H1 (cell line): ENCODE measurements at regions not wholly inside any gene's neighbourhood (a gene's known extent, or its start where the extent isn't known, plus 50 kb on each side); places are given as distances from the start of the nearest gene placed in this dataset.

ENCODE experiments used
- CTCF ChIA-PET: fragments of 300-600 bp; sonication (Branson Sonifier 250); formaldehyde crosslinking; loops from one replicate; lab custom pipeline; 2021; ENCODE audit not compliant: partially characterized antibody; lab: Charles Lee
- POLR2A ChIA-PET: fragments of 300-600 bp; sonication (Branson Sonifier 250); formaldehyde crosslinking; loops from one replicate; lab custom pipeline; 2021; ENCODE audit warnings: inconsistent platforms; ENCODE audit not compliant: partially characterized antibody; lab: Charles Lee
- DNase-seq, 2 experiments: peaks; one replicate each; pipeline versions ENCODE4 v3.0.0 to v3.0.0-alpha.2; 2010 to 2022; ENCODE audit warnings: low spot score in 2 of 2, low read depth in 1 of 2, mixed read lengths in 1 of 2
- FAIRE-seq: peaks from 2 replicates; lab custom pipeline; 2011; peaks lifted over from hg19 to GRCh38; lab: Jason Lieb, UNC
- H2AFZ ChIP-seq: 2 replicates; pipeline ENCODE4 v1.8.1; 2012; ENCODE audit warnings: low read length, inconsistent platforms
- H2AK5ac ChIP-seq: 2 replicates; pipeline ENCODE4 v1.6.1; 2013; ENCODE audit warnings: low read depth, low read length
- H2BK120ac ChIP-seq: replicated peaks from 2 replicates; pipeline ENCODE3; 2013; ENCODE audit warnings: low read depth, low read length, inconsistent platforms
- H2BK12ac ChIP-seq: 2 replicates; pipeline ENCODE4 v1.6.1; 2013; ENCODE audit warnings: low read depth, low read length
- H2BK15ac ChIP-seq: 2 replicates; pipeline ENCODE4 v1.6.1; 2013; ENCODE audit warnings: low read length
- H2BK20ac ChIP-seq: 2 replicates; pipeline ENCODE4 v1.6.1; 2013; ENCODE audit warnings: low read length
- H2BK5ac ChIP-seq: 2 replicates; pipeline ENCODE4 v1.6.1; 2013; ENCODE audit warnings: low read depth, low read length
- H3K14ac ChIP-seq: 2 replicates; pipeline ENCODE4 v1.6.1; 2013; ENCODE audit warnings: inconsistent platforms; ENCODE audit not compliant: insufficient read length
- H3K18ac ChIP-seq: 2 replicates; pipeline ENCODE4 v1.6.1; 2013; ENCODE audit warnings: low read length; ENCODE audit errors: extremely low read depth
- H3K23ac ChIP-seq: 2 replicates; pipeline ENCODE4 v1.6.1; 2013; ENCODE audit warnings: inconsistent platforms; ENCODE audit not compliant: insufficient read length
- H3K23me2 ChIP-seq: 2 replicates; pipeline ENCODE4 v1.6.1; 2013; ENCODE audit warnings: low read depth, low read length
- H3K27ac ChIP-seq: 2 replicates; pipeline ENCODE4 v1.6.1; 2011; ENCODE audit warnings: low read depth, low read length, inconsistent platforms
- H3K27me3 ChIP-seq, 4 experiments: replicated peaks in 1 of 4; 1 replicate in 1 of 4; 2 replicates in 3 of 4; pipeline versions ENCODE4 v1.6.1 to v1.8.1; 2011 to 2013; ENCODE audit warnings: low read length in 3 of 4, mild to moderate bottlenecking in 3 of 4, inconsistent platforms in 2 of 4, mixed read lengths in 2 of 4, moderate library complexity in 1 of 4; ENCODE audit not compliant: control insufficient read depth in 3 of 4, insufficient read depth in 3 of 4; ENCODE audit errors: extremely low read depth in 1 of 4
- H3K36me3 ChIP-seq, 4 experiments: 2 replicates each; pipeline versions ENCODE4 v1.6.1 to v1.8.1; 2011 to 2013; ENCODE audit warnings: mild to moderate bottlenecking in 4 of 4, low read length in 3 of 4, moderate library complexity in 2 of 4, control low read depth in 1 of 4, inconsistent platforms in 1 of 4; ENCODE audit not compliant: insufficient read depth in 4 of 4, control insufficient read depth in 2 of 4
- H3K4ac ChIP-seq: replicated peaks from 2 replicates; pipeline ENCODE3; 2013; ENCODE audit warnings: low read length, low read depth, mixed read lengths, inconsistent platforms; ENCODE audit not compliant: insufficient read length
- H3K4me1 ChIP-seq, 4 experiments: replicated peaks in 1 of 4; 1 replicate in 1 of 4; 2 replicates in 3 of 4; pipeline versions ENCODE4 v1.6.1 to v1.8.1; 2011 to 2013; ENCODE audit warnings: low read length in 3 of 4, inconsistent platforms in 2 of 4, mixed read lengths in 1 of 4; ENCODE audit not compliant: insufficient read depth in 4 of 4, control insufficient read depth in 3 of 4
- H3K4me2 ChIP-seq, 2 experiments: 2 replicates each; pipeline versions ENCODE4 v1.6.1 to v1.8.1; 2011 to 2013; ENCODE audit warnings: low read depth in 2 of 2, low read length in 2 of 2, control low read depth in 1 of 2, inconsistent platforms in 1 of 2, mild to moderate bottlenecking in 1 of 2; ENCODE audit not compliant: insufficient read depth in 1 of 2
- H3K4me3 ChIP-seq, 4 experiments: fragments of 200-600, 300-600 bp in 1 of 4; sonication (generic), shearing (Covaris generic), sonication (Bioruptor Twin) in 1 of 4; 2 replicates each; pipeline versions ENCODE4 v1.5.1 to v1.8.1; 2011 to 2016; ENCODE audit warnings: low read length in 4 of 4, low read depth in 3 of 4, control low read depth in 2 of 4, inconsistent platforms in 2 of 4, mild to moderate bottlenecking in 2 of 4, mixed read lengths in 1 of 4, moderate library complexity in 1 of 4; ENCODE audit not compliant: insufficient read depth in 2 of 4; ENCODE audit errors: extremely low read depth in 1 of 4
- H3K56ac ChIP-seq: replicated peaks from 2 replicates; pipeline ENCODE3; 2013; ENCODE audit warnings: low read depth, mild to moderate bottlenecking, mixed read lengths, low read length, inconsistent platforms; ENCODE audit not compliant: insufficient read length
- H3K79me1 ChIP-seq: 2 replicates; pipeline ENCODE4 v1.6.1; 2013; ENCODE audit warnings: low read depth, low read length, control low read depth
- H3K79me2 ChIP-seq, 2 experiments: 2 replicates each; pipeline versions ENCODE4 v1.6.1 to v1.8.1; 2012 to 2013; ENCODE audit warnings: low read length in 2 of 2, mild to moderate bottlenecking in 2 of 2, inconsistent platforms in 1 of 2; ENCODE audit not compliant: insufficient read depth in 2 of 2, control insufficient read depth in 1 of 2
- H3K9ac ChIP-seq, 4 experiments: replicated peaks in 1 of 4; 1 replicate in 1 of 4; 2 replicates in 3 of 4; pipeline versions ENCODE4 v1.6.1 to v1.8.1; 2011 to 2013; ENCODE audit warnings: low read depth in 3 of 4, low read length in 3 of 4, control low read depth in 2 of 4, mild to moderate bottlenecking in 2 of 4, moderate library complexity in 2 of 4, inconsistent platforms in 1 of 4; ENCODE audit errors: extremely low read depth in 1 of 4
- H3K9me3 ChIP-seq, 2 experiments: 2 replicates each; pipeline versions ENCODE4 v1.6.1 to v1.8.1; 2012 to 2013; ENCODE audit warnings: mild to moderate bottlenecking in 2 of 2, moderate library complexity in 2 of 2, control low read depth in 1 of 2, inconsistent platforms in 1 of 2, low read depth in 1 of 2, low read length in 1 of 2, mixed read lengths in 1 of 2; ENCODE audit not compliant: insufficient read depth in 2 of 2
- H4K20me1 ChIP-seq, 2 experiments: replicated peaks in 1 of 2; 2 replicates each; pipeline versions ENCODE3 to v1.8.1; 2011 to 2013; ENCODE audit warnings: inconsistent platforms in 2 of 2, low read length in 2 of 2, mild to moderate bottlenecking in 1 of 2; ENCODE audit not compliant: insufficient read depth in 2 of 2, control insufficient read depth in 1 of 2
- H4K5ac ChIP-seq: 2 replicates; pipeline ENCODE4 v1.6.1; 2013; ENCODE audit warnings: low read length, low read depth, mixed read lengths, inconsistent platforms; ENCODE audit not compliant: insufficient read length
- H4K8ac ChIP-seq: 2 replicates; pipeline ENCODE4 v1.8.0; 2013; ENCODE audit warnings: mild to moderate bottlenecking, moderate library complexity, low read length, inconsistent platforms; ENCODE audit not compliant: insufficient read depth; ENCODE audit errors: extremely low read depth
- H4K91ac ChIP-seq: replicated peaks from 2 replicates; pipeline ENCODE3; 2013; ENCODE audit warnings: low read length, mixed read lengths, inconsistent platforms; ENCODE audit not compliant: insufficient read length
- RNF2 ChIP-seq: fragments of 200-900, 300-1000 bp; sonication (generic); IDR thresholded peaks from 2 replicates; pipeline ENCODE4 v1.7.1; 2016; ENCODE audit warnings: borderline replicate concordance, low read depth, mild to moderate bottlenecking, antibody characterized with exemption, low read length; ENCODE audit not compliant: poor library complexity, severe bottlenecking; ENCODE audit errors: missing control alignments
- WGBS, 2 experiments: shearing (Covaris generic) in 1 of 2; methylation state at CpG; one replicate each; pipeline versions ENCODE4 v1.1.6 to v1.1.7; 2013 to 2015; ENCODE audit warnings: low lambda C conversion rate in 2 of 2, mixed read lengths in 2 of 2, inconsistent platforms in 1 of 2, low coverage in 1 of 2, missing lambda C conversion rate in 1 of 2; ENCODE audit not compliant: insufficient replicate concordance in 2 of 2, insufficient coverage in 1 of 2, insufficient read length in 1 of 2; ENCODE audit errors: extremely low coverage in 1 of 2, missing lambda C conversion rate in 1 of 2; 5-methylcytosine and 5-hydroxymethylcytosine counted together

DNA sequence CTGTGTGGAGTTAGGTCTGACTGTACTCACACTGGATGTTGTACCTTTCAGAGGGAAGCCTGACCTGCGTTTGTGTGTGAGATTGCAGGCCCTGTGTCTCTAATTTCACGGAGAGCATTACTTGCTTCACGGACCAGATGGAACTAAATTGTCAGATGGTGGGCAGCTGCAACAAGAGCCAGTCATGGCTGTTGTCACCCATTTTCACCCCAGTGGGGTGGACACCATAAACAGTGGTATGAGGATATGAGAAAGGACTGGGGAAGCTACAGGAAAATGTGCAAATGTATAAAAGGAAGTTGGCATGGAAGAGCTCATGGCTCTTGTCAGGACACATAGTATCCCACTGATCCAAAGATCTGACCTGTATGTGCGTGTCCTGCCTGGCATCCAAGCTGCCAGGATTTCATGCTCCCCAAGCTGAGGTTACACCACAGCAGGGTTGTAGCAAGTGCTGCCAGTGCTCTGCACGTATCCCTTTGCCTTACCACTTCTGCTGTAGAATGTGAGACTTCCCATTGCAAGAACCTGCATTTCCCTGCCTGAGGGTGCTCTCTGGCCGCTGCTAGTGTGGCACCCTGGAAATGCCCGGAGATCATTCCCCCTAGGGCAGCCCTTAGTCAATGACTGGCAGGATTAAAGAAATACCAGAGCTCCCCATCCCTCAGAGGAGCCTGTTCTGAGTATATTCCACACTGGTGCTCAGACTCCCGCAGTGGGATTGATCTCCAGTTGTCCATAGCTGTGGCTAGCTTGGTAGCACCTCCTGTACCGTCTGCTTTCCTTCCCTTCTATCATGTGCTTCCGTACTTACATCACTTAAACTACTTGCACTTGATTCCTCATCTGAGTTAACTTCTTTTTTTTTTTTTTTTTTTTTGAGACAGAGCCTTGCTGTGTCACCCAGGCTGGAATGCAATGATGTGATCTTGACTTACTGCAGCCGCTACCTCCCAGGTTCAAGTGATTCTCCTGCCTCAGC, 70.4 kb upstream of the TANC2 start:
- FAIRE-seq (no peak), DNase-seq (no peak)
- no peak overlapping the region for H3K18ac ChIP-seq
- no peaks in the 10 kb centered on the region for H4K20me1 ChIP-seq
- no peak overlapping the region for H4K91ac ChIP-seq
- no peak overlapping the region for H3K14ac ChIP-seq
- 90% methylated on average over 10 of the region's 11 CpGs; no CpG with 5 or more reads in 1 of the 2 experiments for WGBS, 2 experiments
- H3K4me3 ChIP-seq, result no peak overlapping the region
- no peak overlapping the region for H3K56ac ChIP-seq
- no peak overlapping the region for H2BK20ac ChIP-seq
- POLR2A ChIA-PET, result no interaction called here
- H3K23ac ChIP-seq, result no peak overlapping the region
- CTCF ChIA-PET, result interaction anchor here (0.6 to 1.4 kb wide), 7 partner anchors 11 to 803 kb away, joined by 3 to 4 read pairs (median 3); no protein-coding TSS in a partner anchor
- no peak overlapping the region for H2BK15ac ChIP-seq
- no peak overlapping the region for H4K8ac ChIP-seq
- H2BK120ac ChIP-seq, result no peak overlapping the region
- H3K27ac ChIP-seq, result no peak overlapping the region
- no peak overlapping the region; a peak in 1 of 7 replicates for H3K9ac ChIP-seq
- H2AK5ac ChIP-seq, result no peak overlapping the region
- no peaks in the 10 kb centered on the region for H3K79me1 ChIP-seq
- no peak overlapping the region for H2BK12ac ChIP-seq
- no peaks in the 10 kb centered on the region for H3K23me2 ChIP-seq
- H4K5ac ChIP-seq, result no peak overlapping the region
- no peak overlapping the region for H2AFZ ChIP-seq
- TF ChIP-seq RNF2, result no peak
- no peak overlapping the region for H3K4ac ChIP-seq
- no peaks in the 10 kb centered on the region for H3K27me3 ChIP-seq
- no peaks in the 10 kb centered on the region for H3K79me2 ChIP-seq
- no peaks in the 10 kb centered on the region for H3K9me3 ChIP-seq
- H3K36me3 ChIP-seq, result no peaks in the 10 kb centered on the region
- no peak overlapping the region for H3K4me2 ChIP-seq
- H2BK5ac ChIP-seq, result no peak overlapping the region
- peaks cover 0 to 2% (median under 1%) of the 10 kb centered on the region in 4 experiments; a peak in 2 of 7 replicates for H3K4me1 ChIP-seq
